ENCODE measurements at regions not wholly inside any gene's neighbourhood (a gene's known extent, or its start where the extent isn't known, plus 50 kb on each side); places are given as distances from the start of the nearest gene placed in this dataset.

DNA sequence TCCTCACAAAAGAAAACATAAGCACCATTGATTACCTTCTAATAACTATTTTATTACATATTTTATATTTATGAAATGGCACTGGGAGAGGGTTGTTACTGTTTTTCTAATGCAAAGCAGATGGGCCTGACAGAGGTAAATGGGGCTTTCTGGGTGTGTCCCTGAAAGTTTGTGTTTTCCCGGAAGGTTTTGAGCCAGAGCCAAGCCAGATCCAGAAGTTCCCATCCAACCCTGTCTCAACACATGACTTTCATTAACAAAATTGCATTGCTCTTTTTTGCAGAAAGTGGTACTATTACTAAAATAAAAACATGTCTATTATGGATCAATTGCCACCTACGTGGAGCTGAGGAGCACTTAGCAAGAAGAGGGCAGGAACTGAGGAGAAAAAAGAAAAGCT lies 181.3 kb downstream of the RAB28 start (continued):
- TF ChIP-seq, protein P1, sequence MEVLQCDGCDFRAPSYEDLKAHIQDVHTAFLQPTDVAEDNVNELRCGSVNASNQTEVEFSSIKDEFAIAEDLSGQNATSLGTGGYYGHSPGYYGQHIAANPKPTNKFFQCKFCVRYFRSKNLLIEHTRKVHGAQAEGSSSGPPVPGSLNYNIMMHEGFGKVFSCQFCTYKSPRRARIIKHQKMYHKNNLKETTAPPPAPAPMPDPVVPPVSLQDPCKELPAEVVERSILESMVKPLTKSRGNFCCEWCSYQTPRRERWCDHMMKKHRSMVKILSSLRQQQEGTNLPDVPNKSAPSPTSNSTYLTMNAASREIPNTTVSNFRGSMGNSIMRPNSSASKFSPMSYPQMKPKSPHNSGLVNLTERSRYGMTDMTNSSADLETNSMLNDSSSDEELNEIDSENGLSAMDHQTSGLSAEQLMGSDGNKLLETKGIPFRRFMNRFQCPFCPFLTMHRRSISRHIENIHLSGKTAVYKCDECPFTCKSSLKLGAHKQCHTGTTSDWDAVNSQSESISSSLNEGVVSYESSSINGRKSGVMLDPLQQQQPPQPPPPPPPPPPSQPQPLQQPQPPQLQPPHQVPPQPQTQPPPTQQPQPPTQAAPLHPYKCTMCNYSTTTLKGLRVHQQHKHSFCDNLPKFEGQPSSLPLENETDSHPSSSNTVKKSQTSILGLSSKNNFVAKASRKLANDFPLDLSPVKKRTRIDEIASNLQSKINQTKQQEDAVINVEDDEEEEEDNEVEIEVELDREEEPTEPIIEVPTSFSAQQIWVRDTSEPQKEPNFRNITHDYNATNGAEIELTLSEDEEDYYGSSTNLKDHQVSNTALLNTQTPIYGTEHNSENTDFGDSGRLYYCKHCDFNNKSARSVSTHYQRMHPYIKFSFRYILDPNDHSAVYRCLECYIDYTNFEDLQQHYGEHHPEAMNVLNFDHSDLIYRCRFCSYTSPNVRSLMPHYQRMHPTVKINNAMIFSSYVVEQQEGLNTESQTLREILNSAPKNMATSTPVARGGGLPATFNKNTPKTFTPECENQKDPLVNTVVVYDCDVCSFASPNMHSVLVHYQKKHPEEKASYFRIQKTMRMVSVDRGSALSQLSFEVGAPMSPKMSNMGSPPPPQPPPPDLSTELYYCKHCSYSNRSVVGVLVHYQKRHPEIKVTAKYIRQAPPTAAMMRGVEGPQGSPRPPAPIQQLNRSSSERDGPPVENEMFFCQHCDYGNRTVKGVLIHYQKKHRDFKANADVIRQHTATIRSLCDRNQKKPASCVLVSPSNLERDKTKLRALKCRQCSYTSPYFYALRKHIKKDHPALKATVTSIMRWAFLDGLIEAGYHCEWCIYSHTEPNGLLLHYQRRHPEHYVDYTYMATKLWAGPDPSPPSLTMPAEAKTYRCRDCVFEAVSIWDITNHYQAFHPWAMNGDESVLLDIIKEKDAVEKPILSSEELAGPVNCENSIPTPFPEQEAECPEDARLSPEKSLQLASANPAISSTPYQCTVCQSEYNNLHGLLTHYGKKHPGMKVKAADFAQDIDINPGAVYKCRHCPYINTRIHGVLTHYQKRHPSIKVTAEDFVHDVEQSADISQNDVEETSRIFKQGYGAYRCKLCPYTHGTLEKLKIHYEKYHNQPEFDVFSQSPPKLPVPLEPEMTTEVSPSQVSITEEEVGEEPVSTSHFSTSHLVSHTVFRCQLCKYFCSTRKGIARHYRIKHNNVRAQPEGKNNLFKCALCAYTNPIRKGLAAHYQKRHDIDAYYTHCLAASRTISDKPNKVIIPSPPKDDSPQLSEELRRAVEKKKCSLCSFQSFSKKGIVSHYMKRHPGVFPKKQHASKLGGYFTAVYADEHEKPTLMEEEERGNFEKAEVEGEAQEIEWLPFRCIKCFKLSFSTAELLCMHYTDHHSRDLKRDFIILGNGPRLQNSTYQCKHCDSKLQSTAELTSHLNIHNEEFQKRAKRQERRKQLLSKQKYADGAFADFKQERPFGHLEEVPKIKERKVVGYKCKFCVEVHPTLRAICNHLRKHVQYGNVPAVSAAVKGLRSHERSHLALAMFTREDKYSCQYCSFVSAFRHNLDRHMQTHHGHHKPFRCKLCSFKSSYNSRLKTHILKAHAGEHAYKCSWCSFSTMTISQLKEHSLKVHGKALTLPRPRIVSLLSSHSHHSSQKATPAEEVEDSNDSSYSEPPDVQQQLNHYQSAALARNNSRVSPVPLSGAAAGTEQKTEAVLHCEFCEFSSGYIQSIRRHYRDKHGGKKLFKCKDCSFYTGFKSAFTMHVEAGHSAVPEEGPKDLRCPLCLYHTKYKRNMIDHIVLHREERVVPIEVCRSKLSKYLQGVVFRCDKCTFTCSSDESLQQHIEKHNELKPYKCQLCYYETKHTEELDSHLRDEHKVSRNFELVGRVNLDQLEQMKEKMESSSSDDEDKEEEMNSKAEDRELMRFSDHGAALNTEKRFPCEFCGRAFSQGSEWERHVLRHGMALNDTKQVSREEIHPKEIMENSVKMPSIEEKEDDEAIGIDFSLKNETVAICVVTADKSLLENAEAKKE (CRISPR knock-in tag; IDR thresholded peaks at IDR 0.05) = no peak
- TF ChIP-seq, protein P2, sequence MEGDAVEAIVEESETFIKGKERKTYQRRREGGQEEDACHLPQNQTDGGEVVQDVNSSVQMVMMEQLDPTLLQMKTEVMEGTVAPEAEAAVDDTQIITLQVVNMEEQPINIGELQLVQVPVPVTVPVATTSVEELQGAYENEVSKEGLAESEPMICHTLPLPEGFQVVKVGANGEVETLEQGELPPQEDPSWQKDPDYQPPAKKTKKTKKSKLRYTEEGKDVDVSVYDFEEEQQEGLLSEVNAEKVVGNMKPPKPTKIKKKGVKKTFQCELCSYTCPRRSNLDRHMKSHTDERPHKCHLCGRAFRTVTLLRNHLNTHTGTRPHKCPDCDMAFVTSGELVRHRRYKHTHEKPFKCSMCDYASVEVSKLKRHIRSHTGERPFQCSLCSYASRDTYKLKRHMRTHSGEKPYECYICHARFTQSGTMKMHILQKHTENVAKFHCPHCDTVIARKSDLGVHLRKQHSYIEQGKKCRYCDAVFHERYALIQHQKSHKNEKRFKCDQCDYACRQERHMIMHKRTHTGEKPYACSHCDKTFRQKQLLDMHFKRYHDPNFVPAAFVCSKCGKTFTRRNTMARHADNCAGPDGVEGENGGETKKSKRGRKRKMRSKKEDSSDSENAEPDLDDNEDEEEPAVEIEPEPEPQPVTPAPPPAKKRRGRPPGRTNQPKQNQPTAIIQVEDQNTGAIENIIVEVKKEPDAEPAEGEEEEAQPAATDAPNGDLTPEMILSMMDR (conservative IDR thresholded peaks at IDR 0.05; ENCODE audit: low read depth in 2 of 2) = no peak
- TF ChIP-seq EZH2phosphoT487 (IDR thresholded peaks at IDR 0.05; ENCODE audit: unreplicated experiment) = no peak
- TF ChIP-seq, protein P3, sequence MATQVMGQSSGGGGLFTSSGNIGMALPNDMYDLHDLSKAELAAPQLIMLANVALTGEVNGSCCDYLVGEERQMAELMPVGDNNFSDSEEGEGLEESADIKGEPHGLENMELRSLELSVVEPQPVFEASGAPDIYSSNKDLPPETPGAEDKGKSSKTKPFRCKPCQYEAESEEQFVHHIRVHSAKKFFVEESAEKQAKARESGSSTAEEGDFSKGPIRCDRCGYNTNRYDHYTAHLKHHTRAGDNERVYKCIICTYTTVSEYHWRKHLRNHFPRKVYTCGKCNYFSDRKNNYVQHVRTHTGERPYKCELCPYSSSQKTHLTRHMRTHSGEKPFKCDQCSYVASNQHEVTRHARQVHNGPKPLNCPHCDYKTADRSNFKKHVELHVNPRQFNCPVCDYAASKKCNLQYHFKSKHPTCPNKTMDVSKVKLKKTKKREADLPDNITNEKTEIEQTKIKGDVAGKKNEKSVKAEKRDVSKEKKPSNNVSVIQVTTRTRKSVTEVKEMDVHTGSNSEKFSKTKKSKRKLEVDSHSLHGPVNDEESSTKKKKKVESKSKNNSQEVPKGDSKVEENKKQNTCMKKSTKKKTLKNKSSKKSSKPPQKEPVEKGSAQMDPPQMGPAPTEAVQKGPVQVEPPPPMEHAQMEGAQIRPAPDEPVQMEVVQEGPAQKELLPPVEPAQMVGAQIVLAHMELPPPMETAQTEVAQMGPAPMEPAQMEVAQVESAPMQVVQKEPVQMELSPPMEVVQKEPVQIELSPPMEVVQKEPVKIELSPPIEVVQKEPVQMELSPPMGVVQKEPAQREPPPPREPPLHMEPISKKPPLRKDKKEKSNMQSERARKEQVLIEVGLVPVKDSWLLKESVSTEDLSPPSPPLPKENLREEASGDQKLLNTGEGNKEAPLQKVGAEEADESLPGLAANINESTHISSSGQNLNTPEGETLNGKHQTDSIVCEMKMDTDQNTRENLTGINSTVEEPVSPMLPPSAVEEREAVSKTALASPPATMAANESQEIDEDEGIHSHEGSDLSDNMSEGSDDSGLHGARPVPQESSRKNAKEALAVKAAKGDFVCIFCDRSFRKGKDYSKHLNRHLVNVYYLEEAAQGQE (IDR thresholded peaks at IDR 0.05; ENCODE audit: unreplicated experiment) = no peak
- TF ChIP-seq, protein P4, sequence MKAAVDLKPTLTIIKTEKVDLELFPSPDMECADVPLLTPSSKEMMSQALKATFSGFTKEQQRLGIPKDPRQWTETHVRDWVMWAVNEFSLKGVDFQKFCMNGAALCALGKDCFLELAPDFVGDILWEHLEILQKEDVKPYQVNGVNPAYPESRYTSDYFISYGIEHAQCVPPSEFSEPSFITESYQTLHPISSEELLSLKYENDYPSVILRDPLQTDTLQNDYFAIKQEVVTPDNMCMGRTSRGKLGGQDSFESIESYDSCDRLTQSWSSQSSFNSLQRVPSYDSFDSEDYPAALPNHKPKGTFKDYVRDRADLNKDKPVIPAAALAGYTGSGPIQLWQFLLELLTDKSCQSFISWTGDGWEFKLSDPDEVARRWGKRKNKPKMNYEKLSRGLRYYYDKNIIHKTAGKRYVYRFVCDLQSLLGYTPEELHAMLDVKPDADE (IDR thresholded peaks at IDR 0.05) = no peak
- TF ChIP-seq STAT1 (IDR thresholded peaks at IDR 0.05; ENCODE audit: unreplicated experiment) = no peak
- no peak for TF ChIP-seq ZNF331 (CRISPR knock-in tag; IDR thresholded peaks at IDR 0.05; ENCODE audit: low read depth)
